Smooth muscle cell (in vitro differentiated cells): ENCODE measurements at regions not wholly inside any gene's neighbourhood (a gene's known extent, or its start where the extent isn't known, plus 50 kb on each side); places are given as distances from the start of the nearest gene placed in this dataset.

Source experiments
- DNase-seq: peaks from one replicate; lab custom pipeline; 2025; ENCODE audit not compliant: unreplicated experiment; lab: John Stamatoyannopoulos, UW
- H2AFZ ChIP-seq: fragments of 200-600 bp; sonication (generic); 2 replicates; pipeline ENCODE4 v1.6.0; 2016; ENCODE audit warnings: antibody characterized with exemption, low read depth, mild to moderate bottlenecking
- H3F3A ChIP-seq: fragments of 200-600 bp; sonication (generic); 2 replicates; pipeline ENCODE4 v1.6.0; 2017; ENCODE audit warnings: antibody characterized with exemption, low read depth
- H3K27ac ChIP-seq: fragments of 200-600 bp; sonication (generic); 2 replicates; pipeline ENCODE4 v1.5.1; 2016; ENCODE audit warnings: low read depth, mild to moderate bottlenecking
- H3K27me3 ChIP-seq: fragments of 200-600 bp; sonication (generic); 2 replicates; pipeline ENCODE4 v1.6.1; 2016; ENCODE audit warnings: low read depth, mild to moderate bottlenecking
- H3K36me3 ChIP-seq: fragments of 200-600 bp; sonication (generic); 2 replicates; pipeline ENCODE4 v1.5.1; 2016; ENCODE audit warnings: low read depth
- H3K4me1 ChIP-seq: fragments of 200-600 bp; sonication (generic); 2 replicates; pipeline ENCODE4 v1.5.1; 2016; ENCODE audit warnings: low read depth
- H3K4me2 ChIP-seq: fragments of 200-600 bp; sonication (generic); 2 replicates; pipeline ENCODE4 v1.6.0; 2016; ENCODE audit warnings: mild to moderate bottlenecking
- H3K4me3 ChIP-seq: fragments of 200-600 bp; sonication (generic); 2 replicates; pipeline ENCODE4 v1.5.1; 2016; ENCODE audit warnings: mild to moderate bottlenecking
- H3K79me2 ChIP-seq: fragments of 200-600 bp; sonication (generic); 2 replicates; pipeline ENCODE4 v1.6.0; 2016; ENCODE audit warnings: low read depth, mild to moderate bottlenecking
- H3K9ac ChIP-seq: fragments of 200-600 bp; sonication (generic); 2 replicates; pipeline ENCODE4 v1.6.0; 2016; ENCODE audit warnings: low read depth
- H3K9me3 ChIP-seq: fragments of 200-600 bp; sonication (generic); replicated peaks from 2 replicates; pipeline ENCODE4 v1.5.1; 2016; ENCODE audit warnings: low read depth
- H4K20me1 ChIP-seq: fragments of 200-600 bp; sonication (generic); 2 replicates; pipeline ENCODE4 v1.6.0; 2016; ENCODE audit warnings: low read depth
- CTCF ChIP-seq: fragments of 200-600 bp; sonication (generic); IDR thresholded peaks from 2 replicates; pipeline ENCODE4 v1.5.1; 2017; ENCODE audit warnings: borderline replicate concordance, mild to moderate bottlenecking, antibody characterized with exemption; ENCODE audit not compliant: insufficient read depth, poor library complexity, severe bottlenecking
- WGBS: methylation state at CpG from one replicate; pipeline ENCODE4 v1.1.7; 2016; ENCODE audit warnings: low lambda C conversion rate; 5-methylcytosine and 5-hydroxymethylcytosine counted together

- no peak overlapping the region for H3K4me2 ChIP-seq
- no peak overlapping the region for H3K4me3 ChIP-seq
- 94% methylated on average over 1 of the region's 1 CpG for WGBS
- H3K79me2 ChIP-seq = no peaks in the 10 kb centered on the region
- no peak overlapping the region for H3K9ac ChIP-seq
- no peak overlapping the region for H2AFZ ChIP-seq
- no peak for DNase-seq
- no peaks in the 10 kb centered on the region for H4K20me1 ChIP-seq
- H3F3A ChIP-seq = no peaks in the 10 kb centered on the region
- TF ChIP-seq CTCF = no peak
- H3K27me3 ChIP-seq = no peaks in the 10 kb centered on the region
- H3K4me1 ChIP-seq = no peaks in the 10 kb centered on the region
- H3K27ac ChIP-seq = no peak overlapping the region
- H3K9me3 ChIP-seq = no peaks in the 10 kb centered on the region
- H3K36me3 ChIP-seq = no peaks in the 10 kb centered on the region
Observed at GRCh38 chr7:81272176-81272575, 353.3 kb upstream of the SEMA3C start.

- Histone ChIP-seq H3K36me3 (no peaks in the 10 kb centered on the region), H2AFZ (no peak overlapping the region), H3K4me3 (no peak overlapping the region), H3K9me3 (peaks cover 3% of the 10 kb centered on the region), H3K4me2 (no peak overlapping the region), H3K79me2 (no peaks in the 10 kb centered on the region), H3K27me3 (no peaks in the 10 kb centered on the region), H3K4me1 (no peaks in the 10 kb centered on the region), H4K20me1 (no peaks in the 10 kb centered on the region), H3K27ac (no peak overlapping the region), H3F3A (no peaks in the 10 kb centered on the region), H3K9ac (no peak overlapping the region)
- 91% methylated on average over 1 of the region's 1 CpG for WGBS
- TF ChIP-seq CTCF = no peak
- no peak for DNase-seq
Observed at GRCh38 chr7:81268551-81268950, 349.7 kb upstream of the SEMA3C start.

- H3K4me3 ChIP-seq = no peak overlapping the region
- DNase-seq = no peak
- 50% methylated on average over 2 of the region's 2 CpGs for WGBS
- H3K4me1 ChIP-seq = no peaks in the 10 kb centered on the region
- no peak overlapping the region for H3K4me2 ChIP-seq
- H3F3A ChIP-seq = no peaks in the 10 kb centered on the region
- no peak overlapping the region for H2AFZ ChIP-seq
- TF ChIP-seq CTCF = no peak
- H3K9ac ChIP-seq = no peak overlapping the region
- no peaks in the 10 kb centered on the region for H4K20me1 ChIP-seq
- no peaks in the 10 kb centered on the region for H3K27me3 ChIP-seq
- H3K79me2 ChIP-seq = no peaks in the 10 kb centered on the region
- H3K27ac ChIP-seq = no peak overlapping the region
- no peaks in the 10 kb centered on the region for H3K36me3 ChIP-seq
- peaks cover 4% of the 10 kb centered on the region for H3K9me3 ChIP-seq
Observed at GRCh38 chr7:81267508-81267907, 348.7 kb upstream of the SEMA3C start.

GRCh38 chr7:81264116-81264515 lies 345.3 kb upstream of the SEMA3C start:
- no peak overlapping the region for H3K9ac ChIP-seq
- H3K4me3 ChIP-seq = no peak overlapping the region
- no peaks in the 10 kb centered on the region for H3K27me3 ChIP-seq
- H2AFZ ChIP-seq = no peak overlapping the region
- H3K4me1 ChIP-seq = no peaks in the 10 kb centered on the region
- no peaks in the 10 kb centered on the region for H3K36me3 ChIP-seq
- peaks cover 12% of the 10 kb centered on the region for H3K9me3 ChIP-seq
- H3K27ac ChIP-seq = no peak overlapping the region
- no peaks in the 10 kb centered on the region for H3K79me2 ChIP-seq
- no peak for DNase-seq
- no peaks in the 10 kb centered on the region for H4K20me1 ChIP-seq
- H3K4me2 ChIP-seq = no peak overlapping the region
- H3F3A ChIP-seq = no peaks in the 10 kb centered on the region
- no peak for TF ChIP-seq CTCF
